HG02840 (cell line): ENCODE measurements at regions not wholly inside any gene's neighbourhood (a gene's known extent, or its start where the extent isn't known, plus 50 kb on each side); places are given as distances from the start of the nearest gene placed in this dataset.
"Not testable (repeated sequence)": the region's sequence is repeated elsewhere in the genome, so short reads cannot be mapped to it uniquely, and the experiment has no call there.

ENCODE experiments used
- ATAC-seq: cut with Tn5 transposase; IDR thresholded peaks from one replicate; pipeline ENCODE4 v1.9.1; 2021; ENCODE audit warnings: mild to moderate bottlenecking, moderate library complexity, moderate number of reproducible peaks; ENCODE audit not compliant: unreplicated experiment, low FRiP score

DNA sequence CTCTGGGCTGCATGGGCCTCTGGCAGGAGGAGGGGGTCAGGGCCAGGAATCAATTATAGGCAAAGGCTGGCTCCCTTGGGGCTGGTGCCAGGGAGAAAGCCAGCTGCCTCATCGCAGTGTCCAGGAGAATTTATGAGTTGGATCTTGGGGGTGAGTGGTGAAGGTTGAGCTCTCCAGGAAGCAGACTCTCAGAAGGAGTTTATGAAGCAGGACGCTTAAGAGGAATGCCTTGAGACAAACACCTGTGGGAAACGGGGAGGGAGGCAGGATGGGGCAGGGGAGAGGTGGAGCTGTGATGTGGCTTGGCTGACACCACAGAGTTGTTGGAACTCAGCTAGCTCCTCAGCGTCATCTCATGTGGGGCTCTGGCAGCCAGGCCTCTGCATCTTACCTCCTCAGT lies 428.5 kb downstream of the RPS24 start:
- ATAC-seq, result no peak

DNA sequence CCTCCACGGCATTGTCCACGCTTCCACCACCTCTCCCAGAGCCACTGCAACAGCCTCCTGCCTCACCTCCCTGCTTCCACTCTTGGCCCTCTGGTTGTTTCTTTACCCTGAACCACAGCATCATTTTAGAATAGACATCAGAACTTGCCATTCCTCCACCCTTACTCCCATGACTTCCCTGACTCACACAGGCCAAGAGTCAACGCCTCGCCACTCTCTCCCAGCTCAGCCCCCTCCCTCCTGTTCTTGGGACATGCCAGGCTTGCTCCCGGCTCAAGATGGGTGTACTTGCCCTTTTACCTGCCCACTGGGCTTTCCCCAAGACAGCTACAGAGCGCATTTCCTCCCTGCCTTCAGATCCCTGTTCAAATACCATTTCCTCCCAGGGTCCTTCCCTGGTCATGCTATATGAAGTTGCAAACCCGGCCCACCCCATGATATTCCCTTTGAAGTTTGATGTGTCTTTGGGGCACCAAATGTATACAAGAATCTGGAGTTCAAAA lies 429.1 kb downstream of the RPS24 start:
- ATAC-seq, result no peak

DNA sequence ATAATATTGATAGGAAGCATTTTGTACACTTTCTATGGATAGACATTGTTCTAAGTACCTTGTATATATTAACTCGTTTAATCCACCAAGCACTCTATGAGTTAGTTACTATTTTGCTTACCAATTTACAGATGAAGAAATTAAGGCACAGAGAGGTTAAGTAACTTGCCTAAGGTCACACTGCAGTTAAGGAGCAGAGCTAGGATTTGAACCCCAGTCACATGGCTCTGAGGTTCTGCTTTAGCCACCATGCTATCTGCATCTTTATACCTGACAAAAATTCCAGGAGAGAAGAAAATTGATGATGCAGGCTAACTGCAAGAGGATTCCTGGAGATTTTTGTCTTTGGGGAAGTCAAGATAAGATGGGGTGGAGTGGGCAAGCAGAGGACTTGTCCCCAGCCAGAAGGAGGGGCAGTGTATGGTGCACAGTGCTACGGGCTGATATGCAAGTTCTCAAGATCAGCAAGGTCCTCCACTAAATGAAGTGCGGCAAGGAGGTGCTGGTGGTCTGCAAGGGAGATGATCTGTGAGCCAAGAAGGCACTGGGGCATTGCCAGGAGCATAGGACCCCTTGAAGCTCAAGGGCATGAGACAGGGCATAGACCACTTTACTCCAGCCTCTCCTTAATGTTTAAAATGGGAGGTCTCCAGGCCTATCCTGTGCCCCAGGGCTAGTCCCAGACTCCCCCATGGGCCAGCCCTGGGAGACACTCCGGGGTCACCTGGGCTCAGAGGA lies 430.6 kb downstream of the RPS24 start:
- no peak for ATAC-seq

DNA sequence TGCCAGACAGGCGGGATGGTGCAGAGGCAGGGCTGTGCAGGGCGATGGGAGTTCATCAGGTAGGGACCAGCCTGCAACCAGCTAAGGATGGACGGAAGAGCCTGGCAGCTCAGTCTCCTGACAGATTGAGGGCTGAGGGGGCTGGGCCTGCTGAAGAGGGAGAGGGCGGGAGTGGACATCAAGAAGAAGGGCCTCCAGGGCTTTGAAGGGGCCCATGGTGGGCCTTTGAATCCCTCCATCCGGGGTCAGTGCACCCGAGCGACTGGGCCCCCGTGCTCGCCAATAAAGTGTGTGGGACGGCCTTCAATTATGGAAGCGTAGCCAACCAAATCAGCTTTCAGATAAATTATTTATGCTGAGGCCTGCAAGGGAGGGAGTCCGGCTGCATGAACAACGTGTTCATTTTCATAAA lies 431.2 kb downstream of the RPS24 start:
- no peak for ATAC-seq

DNA sequence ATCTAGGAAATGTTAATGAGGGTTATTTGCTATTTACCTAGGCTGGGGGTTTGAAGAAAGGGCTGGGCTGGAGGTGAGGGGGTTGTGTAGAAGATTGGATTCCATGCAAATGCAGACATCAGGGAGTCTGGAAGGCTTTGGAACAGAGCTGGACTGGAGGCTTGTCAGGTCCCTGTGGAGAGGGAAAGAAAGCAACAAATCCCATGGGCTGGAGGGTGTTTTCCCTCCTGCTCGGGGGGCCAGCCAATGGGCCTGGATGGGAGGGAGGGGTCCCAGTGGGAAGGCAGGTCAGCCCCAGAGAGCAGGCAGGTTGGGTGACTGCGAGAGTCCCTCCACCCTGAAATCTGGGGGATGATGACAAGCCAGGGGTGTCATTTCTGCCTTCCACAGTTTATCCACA lies 431.8 kb downstream of the RPS24 start:
- no peak for ATAC-seq

DNA sequence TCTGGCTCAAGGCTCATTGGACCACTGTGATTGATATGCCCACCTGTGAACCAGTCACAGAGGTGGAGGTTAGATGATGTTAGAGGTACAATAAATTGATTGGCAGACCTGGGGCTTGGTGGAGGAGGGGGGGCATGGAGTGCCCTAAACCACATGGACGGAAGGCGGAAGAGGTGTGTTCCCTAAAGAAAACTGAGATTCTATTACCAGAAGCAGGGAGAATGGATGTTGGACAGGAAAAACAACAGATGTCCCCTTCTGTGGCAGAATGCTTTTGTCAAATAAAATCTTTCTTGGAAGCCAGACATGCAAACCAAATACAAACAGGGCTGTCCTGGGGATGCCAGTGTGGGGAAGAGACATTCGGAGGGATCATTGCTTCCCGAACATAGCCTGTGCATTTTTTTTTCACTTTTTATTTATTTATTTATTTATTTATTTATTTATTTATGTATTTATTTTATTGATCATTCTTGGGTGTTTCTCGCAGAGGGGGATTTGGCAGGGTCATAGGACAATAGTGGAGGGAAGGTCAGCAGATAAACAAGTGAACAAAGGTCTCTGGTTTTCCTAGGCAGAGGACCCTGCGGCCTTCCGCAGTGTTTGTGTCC lies 433.9 kb downstream of the RPS24 start:
- ATAC-seq, result no peak

DNA sequence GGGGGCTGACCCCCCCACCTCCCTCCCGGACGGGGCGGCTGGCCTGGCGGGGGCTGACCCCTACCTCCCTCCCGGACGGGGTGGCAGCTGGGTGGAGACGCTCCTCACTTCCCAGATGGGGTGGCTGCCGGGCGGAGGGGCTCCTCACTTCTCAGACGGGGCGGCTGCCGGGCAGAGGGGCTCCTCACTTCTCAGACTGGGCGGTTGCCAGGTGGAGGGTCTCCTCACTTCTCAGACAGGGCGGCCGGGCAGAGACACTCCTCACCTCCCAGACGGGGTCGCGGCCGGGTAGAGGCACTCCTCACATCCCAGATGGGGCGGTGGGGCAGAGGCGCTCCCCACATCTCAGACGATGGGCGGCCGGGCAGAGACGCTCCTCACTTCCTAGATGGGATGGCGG lies 435.1 kb downstream of the RPS24 start:
- not testable (repeated sequence) for ATAC-seq

DNA sequence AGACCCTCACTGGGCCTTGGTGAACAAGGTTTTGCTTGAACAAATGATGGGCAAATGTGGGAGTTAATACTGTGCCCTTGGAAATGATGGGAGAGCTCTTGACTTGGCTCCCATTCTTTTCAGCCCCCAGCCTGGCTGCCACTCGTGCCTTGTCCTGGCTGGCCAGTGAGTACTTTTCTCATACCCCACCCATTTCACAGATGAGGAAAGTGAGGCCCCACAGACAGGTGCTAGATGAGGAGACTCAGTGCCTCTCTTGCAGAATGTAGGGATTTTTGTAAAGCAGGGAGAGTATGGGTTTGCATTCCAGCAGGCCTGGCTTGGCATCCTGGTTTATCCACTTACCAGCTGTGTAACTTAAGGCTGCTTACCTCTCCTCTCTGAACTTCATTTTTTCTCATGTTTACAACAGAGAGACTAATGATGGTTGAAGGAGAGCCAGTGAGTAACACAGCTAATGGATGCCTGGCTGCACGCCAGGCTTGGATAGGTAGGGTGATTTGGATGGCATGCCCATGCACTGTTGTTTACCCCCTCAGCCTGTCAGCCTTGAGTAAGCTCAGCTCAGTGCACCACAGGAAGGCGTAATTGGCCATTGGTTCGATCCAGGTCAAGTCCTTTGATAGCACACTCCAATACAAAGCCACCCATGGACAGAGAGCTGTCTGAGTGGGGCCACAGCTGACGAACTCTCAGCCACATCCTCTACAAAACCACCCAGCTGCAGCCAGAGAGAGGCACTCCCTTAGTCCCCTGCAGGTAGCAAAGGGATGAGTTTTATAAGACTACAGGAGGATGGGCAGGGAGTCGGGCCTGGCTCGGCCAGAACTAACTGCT lies 436.8 kb downstream of the RPS24 start:
- ATAC-seq, result no peak

DNA sequence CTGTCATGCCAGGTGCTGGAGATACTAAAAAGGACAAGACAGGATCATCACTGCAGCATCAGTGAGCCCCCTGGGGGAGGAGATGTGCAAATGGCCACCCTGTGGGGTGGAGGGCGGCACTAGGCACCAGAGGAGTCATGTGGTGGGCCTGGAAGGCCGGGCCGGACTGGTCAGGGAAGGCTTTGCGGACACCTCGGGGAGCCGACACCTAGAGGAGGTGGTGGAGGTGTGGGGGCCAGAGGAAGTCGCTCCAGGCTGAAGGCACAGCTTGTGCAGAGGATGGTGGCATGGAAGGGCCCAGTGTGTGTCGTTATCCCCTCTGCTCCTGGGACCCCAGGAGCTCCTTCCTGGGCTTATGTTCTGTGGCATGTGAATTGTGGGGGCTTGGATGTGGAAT lies 437.7 kb downstream of the RPS24 start:
- ATAC-seq, result no peak

DNA sequence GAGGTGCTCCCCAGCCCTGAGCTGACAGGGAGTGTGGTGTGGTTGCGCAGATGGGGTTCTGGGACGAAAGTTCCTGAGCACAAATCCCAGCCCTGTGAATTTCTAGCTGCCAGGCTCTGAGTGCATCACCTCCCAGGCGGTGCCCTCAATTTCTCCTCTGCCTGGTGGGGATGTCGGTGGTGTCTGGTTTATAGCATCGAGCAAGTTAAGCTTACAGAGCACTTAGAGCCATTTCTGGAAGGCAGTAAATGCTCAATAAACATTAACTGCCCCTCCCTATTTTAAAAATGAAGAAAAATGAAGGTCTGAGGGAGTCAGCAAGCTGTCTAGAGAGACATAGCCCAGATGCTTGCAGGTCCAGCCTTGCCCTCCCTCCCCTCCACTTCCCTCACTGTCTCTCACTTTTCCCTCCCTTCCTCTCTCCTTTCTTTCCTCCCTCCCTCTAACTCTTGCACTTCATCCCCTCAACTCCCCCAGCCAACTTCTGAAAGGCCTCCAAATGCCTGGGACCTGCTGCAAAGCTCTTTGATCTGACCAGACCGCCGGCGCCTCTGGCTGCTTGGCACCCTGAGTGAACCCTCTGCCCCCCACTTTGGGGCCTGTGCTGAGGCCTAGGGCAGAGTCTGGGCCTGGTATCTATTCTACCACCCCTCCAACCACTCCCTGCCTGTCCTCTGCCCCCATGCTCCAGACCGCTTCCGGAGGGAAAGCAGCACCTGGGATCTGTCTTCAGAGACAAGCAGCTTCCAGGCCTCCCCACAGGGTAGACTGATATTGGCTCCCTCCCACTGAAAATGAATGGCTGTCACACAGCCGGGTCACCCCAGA lies 438.3 kb downstream of the RPS24 start:
- no peak for ATAC-seq

DNA sequence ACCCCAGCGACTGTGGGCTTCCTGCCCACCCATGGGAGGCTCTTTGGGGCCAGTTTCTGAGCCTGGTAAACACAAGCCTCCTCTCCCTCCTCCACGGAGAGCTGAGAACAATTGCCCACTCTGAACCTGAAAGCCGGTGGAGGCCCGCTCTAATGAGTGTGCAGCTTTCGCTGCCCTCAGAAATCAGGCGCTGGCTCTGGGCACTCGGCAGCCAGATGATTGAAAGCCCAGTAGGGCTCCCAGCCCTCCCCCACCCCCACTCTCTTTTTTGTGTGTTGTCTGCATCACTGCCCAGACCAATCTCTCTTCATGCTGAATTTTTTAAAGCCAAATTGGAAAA lies 438.9 kb downstream of the RPS24 start:
- no peak for ATAC-seq

DNA sequence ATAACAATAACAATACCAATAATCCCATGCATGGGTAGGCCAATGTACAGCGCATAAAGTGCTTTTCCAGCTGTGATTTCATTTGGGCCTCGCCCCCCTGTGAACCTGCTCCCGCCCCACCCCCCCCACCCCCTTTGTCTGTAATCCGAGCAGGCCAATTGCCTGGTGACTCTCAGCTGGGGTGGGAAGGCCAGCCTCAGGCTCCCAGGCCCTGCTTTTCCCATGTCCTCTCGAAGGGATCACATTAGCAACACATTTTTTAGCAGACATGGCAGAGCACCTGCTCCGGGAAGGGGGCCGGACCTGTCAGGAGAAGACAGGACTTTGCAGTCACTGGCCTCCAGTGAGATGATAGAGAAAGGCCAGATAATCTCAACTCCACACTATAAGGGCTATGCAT lies 439.3 kb downstream of the RPS24 start:
- no peak for ATAC-seq

DNA sequence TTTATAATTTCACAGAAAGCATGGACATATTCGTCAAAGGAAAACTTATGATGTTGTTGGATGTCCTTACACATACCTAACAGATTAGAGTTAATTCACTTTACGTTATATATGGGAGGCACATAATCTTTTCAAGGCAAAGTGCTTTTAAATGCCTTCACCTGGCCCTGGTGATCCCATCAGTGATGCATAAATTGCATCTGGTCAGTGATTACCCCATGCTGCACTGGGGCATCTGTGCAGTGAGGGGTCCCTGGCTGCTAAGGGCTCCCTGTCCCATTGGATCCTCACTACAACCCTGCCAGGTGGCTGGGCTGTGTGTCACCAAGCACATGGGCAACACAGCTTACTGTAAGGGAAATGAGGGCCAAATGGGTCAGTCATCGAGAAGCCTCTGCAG lies 441.1 kb downstream of the RPS24 start:
- ATAC-seq, result no peak

DNA sequence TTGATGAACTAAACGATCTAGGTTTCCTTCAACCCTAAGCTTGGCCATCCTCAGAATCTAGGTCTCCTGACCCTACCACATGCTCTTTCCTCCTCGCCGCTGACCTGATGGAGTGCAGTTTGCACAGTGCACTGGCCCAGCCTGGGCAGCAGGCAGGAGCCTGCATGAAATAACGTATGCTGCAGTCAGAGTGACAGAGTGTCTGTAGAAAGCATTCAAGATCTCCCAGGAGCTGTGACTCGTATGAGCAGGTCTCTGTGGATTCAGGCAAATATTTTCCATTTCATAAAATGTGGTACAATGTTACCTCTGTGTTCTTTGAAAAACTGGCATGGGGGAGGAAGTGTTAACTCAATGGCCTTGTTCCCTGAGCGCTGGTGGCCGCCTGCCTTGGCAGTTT lies 441.8 kb downstream of the RPS24 start:
- ATAC-seq, result no peak

DNA sequence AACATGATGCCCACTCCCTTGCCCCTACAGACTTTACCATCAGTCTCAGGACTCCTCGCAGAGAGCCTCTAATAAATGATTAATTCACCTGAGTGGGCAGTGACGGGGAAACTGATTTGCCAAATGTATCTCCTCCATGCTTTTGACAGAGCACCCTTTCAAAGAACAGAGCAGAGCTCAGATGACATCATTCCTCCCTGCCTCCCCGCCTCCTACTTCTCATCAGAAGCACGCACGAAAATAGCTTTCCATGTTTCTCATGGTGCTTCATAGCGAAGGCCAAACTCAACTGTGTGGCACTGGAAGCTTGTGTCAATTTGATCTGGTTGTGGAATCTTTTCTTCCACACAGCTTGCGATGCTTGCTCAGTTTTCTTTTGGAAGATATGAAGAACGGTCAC lies 442.5 kb downstream of the RPS24 start:
- ATAC-seq, result no peak

DNA sequence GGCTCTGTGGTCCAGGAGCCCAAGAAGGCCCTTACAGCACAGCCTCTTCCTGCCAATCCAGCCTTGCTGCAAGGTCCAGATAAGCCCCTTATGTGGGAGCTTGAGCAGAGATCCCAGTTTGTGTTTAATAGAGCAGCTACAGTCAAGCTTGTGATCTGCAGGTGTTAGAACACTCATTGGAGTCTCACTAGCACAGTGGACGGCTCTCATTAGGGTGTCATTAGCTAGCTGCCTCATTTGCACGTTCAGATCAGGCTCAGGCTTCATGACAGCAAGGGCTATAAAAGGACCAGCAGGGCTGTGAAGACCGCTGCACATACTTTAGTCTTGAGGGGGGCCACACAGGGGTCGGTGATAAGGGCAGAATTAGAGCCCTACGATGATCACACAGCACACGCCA lies 443.2 kb downstream of the RPS24 start:
- ATAC-seq, result no peak

DNA sequence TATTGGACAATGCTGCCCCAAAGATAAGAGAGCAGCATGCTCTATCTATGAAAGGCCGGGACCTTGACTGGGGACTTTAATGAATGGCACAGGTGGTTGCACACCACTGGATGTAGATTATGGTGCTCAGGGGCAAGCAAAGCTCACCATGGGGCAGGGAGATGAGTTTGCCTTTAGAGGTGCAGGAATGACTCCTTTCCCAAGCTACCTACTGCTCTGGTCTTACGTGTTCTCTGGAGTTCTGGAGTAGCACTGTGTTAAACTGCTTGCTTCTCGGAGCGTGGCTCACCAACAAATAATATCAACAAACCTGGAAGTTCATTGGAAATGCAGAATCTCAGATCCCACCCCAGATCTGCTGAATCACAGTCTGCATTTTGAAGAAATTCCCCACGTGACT lies 445.3 kb downstream of the RPS24 start:
- ATAC-seq, result no peak

DNA sequence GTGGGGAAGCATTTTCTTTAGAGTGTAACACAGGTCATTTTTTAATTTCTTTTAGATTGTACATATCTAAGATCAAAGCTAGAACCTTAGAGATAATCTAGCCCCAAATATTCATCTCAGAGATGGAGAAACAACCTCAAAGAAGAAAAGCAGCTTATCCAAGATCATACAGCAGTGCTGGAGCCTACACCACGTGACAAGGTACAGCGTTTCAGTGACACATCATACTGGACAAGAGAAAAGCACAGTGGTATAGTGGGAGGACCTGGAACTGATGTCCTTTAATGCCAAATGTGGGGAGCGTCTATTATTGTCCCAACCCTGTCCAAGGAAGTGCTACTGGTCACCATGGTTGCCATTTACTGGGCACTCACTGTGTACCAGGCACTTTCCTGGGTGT lies 445.8 kb downstream of the RPS24 start:
- no peak for ATAC-seq

DNA sequence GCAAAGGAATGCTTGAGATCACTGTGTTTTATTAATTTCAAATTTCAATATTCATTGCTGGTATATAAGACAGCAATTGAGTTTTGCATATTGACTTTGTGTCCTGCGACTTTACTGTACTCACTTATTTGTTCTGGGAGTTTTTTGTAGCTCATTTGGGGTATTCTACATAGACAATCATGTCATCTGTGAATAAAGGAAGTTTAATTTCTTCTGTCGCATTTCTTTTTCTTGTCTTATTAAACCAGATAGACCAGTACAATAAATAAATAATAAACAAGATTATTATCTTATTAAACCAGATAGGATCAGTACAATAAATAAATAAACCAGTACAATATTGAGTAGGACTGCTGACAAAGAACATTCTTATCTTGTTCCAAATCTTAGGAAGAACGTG lies 448.2 kb downstream of the RPS24 start:
- no peak for ATAC-seq

DNA sequence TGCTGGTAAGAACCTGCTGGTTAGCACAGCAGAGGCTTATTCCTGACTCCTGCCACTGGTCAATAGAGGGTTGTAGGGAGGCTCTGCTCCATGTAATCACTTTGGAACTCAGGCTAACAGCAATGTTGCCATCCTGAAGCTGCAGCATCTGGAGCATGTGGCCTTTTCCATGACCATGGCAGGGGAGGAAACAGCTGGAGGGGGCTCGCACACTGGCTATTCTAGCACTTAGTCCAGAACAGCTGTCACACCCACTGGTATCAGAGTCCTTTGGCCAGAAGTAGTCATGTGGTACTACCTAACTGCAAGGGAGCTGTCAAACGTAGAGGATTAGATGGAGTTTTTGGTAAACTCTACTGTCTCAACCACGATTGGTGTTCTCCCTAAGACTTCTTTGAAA lies 450.0 kb downstream of the RPS24 start:
- ATAC-seq, result no peak

DNA sequence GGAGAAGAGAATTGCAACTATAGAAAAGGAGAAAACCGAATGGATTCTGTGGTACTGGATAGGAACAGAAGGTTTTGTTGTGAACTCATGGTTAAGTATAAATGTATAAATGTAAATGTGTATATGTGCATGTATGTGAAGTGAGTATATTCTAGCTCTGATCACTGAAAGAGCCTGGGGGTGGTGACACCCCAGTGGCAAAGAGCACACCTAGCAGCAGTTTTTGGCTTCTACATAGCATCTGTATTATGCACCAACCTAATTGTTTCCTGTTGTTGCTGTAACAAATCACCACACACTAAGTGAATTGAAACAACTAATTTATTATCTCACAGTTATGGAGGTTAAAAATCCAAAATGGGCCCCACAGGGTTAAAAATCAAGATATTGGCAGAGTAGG lies 455.4 kb downstream of the RPS24 start:
- ATAC-seq, result no peak
